ENCODE measurements at regions not wholly inside any gene's neighbourhood (a gene's known extent, or its start where the extent isn't known, plus 50 kb on each side); places are given as distances from the start of the nearest gene placed in this dataset.

GRCh38 chr3:189576486-189576885, 54.7 kb upstream of the TP63 start:
- Histone ChIP-seq H3K4me3 (ENCODE audit: low read depth in 1 of 3, low read length in 3 of 3) (no peak overlapping the region), H3K9ac (ENCODE audit: low read depth in 1 of 2, low read length in 2 of 2) (no peak overlapping the region), H3K27ac (ENCODE audit: low read depth in 1 of 2, low read length in 2 of 2) (no peak overlapping the region), H3K27me3 (ENCODE audit: control insufficient read depth in 4 of 4, insufficient read depth in 4 of 4, low read length in 3 of 4) (no peaks in the 10 kb centered on the region), H3K9me3 (ENCODE audit: control insufficient read depth in 4 of 4, low read length in 3 of 4) (no peaks in the 10 kb centered on the region), H3K36me3 (ENCODE audit: control insufficient read depth in 4 of 4, insufficient read depth in 3 of 4, low read depth in 1 of 4, low read length in 3 of 4) (no peaks in the 10 kb centered on the region), H3K4me1 (ENCODE audit: control insufficient read depth in 4 of 4, insufficient read depth in 4 of 4, low read length in 3 of 4) (no peaks in the 10 kb centered on the region)
- no peak for DNase-seq (ENCODE audit: low spot score)
- 83% methylated on average over 1 of the region's 1 CpG for WGBS
- TF ChIP-seq TAF1 (conservative IDR thresholded peaks at IDR 0.05) (no peak), NR2F2 (IDR thresholded peaks at IDR 0.05) (no peak), FOXA2 (IDR thresholded peaks at IDR 0.05) (no peak), RAD21 (IDR thresholded peaks at IDR 0.05) (no peak)

GRCh38 chr3:189577050-189577951, 53.9 kb upstream of the TP63 start:
- H3K27ac ChIP-seq (ENCODE audit: low read depth in 1 of 2, low read length in 2 of 2), result no peak overlapping the region

More at GRCh38 chr3:189577050-189577951, 53.9 kb upstream of the TP63 start:
- Histone ChIP-seq H3K36me3 (ENCODE audit: control insufficient read depth in 4 of 4, insufficient read depth in 3 of 4, low read depth in 1 of 4, low read length in 3 of 4) (no peaks in the 10 kb centered on the region), H3K4me1 (ENCODE audit: control insufficient read depth in 4 of 4, insufficient read depth in 4 of 4, low read length in 3 of 4) (no peaks in the 10 kb centered on the region), H3K9ac (ENCODE audit: low read depth in 1 of 2, low read length in 2 of 2) (no peak overlapping the region), H3K9me3 (ENCODE audit: control insufficient read depth in 4 of 4, low read length in 3 of 4) (no peaks in the 10 kb centered on the region), H3K4me3 (ENCODE audit: low read depth in 1 of 3, low read length in 3 of 3) (no peak overlapping the region), H3K27me3 (ENCODE audit: control insufficient read depth in 4 of 4, insufficient read depth in 4 of 4, low read length in 3 of 4) (no peaks in the 10 kb centered on the region)
- no peak for DNase-seq (ENCODE audit: low spot score)
- WGBS, result 75% methylated on average over 5 of the region's 5 CpGs
- TF ChIP-seq REST (IDR thresholded peaks at IDR 0.05) (no peak), FOXA2 (IDR thresholded peaks at IDR 0.05) (no peak), MAX (IDR thresholded peaks at IDR 0.05) (no peak), SP1 (IDR thresholded peaks at IDR 0.05) (no peak), TAF1 (conservative IDR thresholded peaks at IDR 0.05) (no peak), ZBTB33 (IDR thresholded peaks at IDR 0.05) (no peak), RAD21 (IDR thresholded peaks at IDR 0.05) (no peak), EGR1 (IDR thresholded peaks at IDR 0.05; ENCODE audit: low read depth in 2 of 2) (no peak), CTCF (IDR thresholded peaks at IDR 0.05; ENCODE audit: low read depth, low read length, missing input control) (no peak), NR2F2 (IDR thresholded peaks at IDR 0.05) (no peak), GABPA (IDR thresholded peaks at IDR 0.05 in 1 of 2, conservative IDR thresholded peaks at IDR 0.05 in 1 of 2) (no peak), ATF3 (IDR thresholded peaks at IDR 0.05) (no peak), YY1 (IDR thresholded peaks at IDR 0.05) (no peak)

Measured in liver (tissue), 8 donors.